AG04450 (cell line): ENCODE measurements at regions not wholly inside any gene's neighbourhood (a gene's known extent, or its start where the extent isn't known, plus 50 kb on each side); places are given as distances from the start of the nearest gene placed in this dataset.
"Not testable (repeated sequence)": the region's sequence is repeated elsewhere in the genome, so short reads cannot be mapped to it uniquely, and the experiment has no call there.

Experiments
- CTCF ChIA-PET: fragments of 300-600, 350-600 bp; formaldehyde crosslinking; extraction: SDS; loops from one replicate; lab custom pipeline; 2022; ENCODE audit warnings: antibody characterized with exemption, inconsistent platforms; lab: Charles Lee
- POLR2A ChIA-PET: fragments of 350-600 bp; formaldehyde crosslinking; extraction: SDS; loops from one replicate; lab custom pipeline; 2021; ENCODE audit warnings: antibody characterized with exemption, inconsistent platforms; lab: Yijun Ruan, JAX
- DNase-seq: peaks from one replicate; pipeline ENCODE4 v3.0.0-alpha.2; 2011; ENCODE audit warnings: low read depth, low spot score
- H3K27ac ChIP-seq: one replicate; pipeline ENCODE4 v1.5.1; 2012; ENCODE audit warnings: low read depth, low read length, control low read depth
- H3K27me3 ChIP-seq: one replicate; pipeline ENCODE4 v1.6.0; 2012; ENCODE audit warnings: low read length; ENCODE audit not compliant: control insufficient read depth, insufficient read depth
- H3K4me3 ChIP-seq: 2 replicates; pipeline ENCODE4 v1.5.1; 2011; ENCODE audit warnings: mild to moderate bottlenecking, low read depth, low read length, control low read depth
- H3K9me3 ChIP-seq: 2 replicates; pipeline ENCODE4 v1.5.1; 2012; ENCODE audit warnings: low read length; ENCODE audit not compliant: control insufficient read depth, insufficient read depth
- TF ChIP-seq, protein P1 (sequence below): IDR thresholded peaks from 2 replicates; pipeline ENCODE4 v1.5.1; 2011; ENCODE audit warnings: low read depth, low read length, control low read depth, inconsistent platforms

- no peak overlapping the region for H3K27ac ChIP-seq
- no peak overlapping the region for H3K4me3 ChIP-seq
- ChIA-PET POLR2A (no interaction called here), CTCF (no interaction called here)
- H3K27me3 ChIP-seq = no peaks in the 10 kb centered on the region
- TF ChIP-seq, protein P1, sequence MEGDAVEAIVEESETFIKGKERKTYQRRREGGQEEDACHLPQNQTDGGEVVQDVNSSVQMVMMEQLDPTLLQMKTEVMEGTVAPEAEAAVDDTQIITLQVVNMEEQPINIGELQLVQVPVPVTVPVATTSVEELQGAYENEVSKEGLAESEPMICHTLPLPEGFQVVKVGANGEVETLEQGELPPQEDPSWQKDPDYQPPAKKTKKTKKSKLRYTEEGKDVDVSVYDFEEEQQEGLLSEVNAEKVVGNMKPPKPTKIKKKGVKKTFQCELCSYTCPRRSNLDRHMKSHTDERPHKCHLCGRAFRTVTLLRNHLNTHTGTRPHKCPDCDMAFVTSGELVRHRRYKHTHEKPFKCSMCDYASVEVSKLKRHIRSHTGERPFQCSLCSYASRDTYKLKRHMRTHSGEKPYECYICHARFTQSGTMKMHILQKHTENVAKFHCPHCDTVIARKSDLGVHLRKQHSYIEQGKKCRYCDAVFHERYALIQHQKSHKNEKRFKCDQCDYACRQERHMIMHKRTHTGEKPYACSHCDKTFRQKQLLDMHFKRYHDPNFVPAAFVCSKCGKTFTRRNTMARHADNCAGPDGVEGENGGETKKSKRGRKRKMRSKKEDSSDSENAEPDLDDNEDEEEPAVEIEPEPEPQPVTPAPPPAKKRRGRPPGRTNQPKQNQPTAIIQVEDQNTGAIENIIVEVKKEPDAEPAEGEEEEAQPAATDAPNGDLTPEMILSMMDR = no peak
- no peaks in the 10 kb centered on the region for H3K9me3 ChIP-seq
- DNase-seq = no peak
Measured at GRCh38 chr5:128714551-128714950, 176.5 kb upstream of the FBN2 start.

DNA sequence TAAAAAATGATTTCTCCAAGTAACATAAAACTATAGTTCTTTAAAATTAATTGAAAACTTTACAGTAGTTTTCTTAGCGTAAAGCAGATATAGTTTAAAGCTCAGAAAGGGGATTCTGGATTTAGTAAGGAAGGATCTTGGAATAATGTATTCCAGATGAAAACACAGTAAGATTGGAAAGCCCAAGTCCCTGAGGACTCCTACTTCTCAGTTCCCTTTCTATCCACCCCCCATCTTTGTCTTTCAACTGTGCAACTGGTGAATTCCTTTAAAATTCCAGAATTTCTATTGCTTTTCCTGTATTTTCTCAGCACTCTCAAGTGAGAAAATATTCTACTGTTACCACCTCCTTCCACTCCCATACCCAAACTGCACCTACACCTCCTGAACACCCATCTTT lies 184.5 kb upstream of the FBN2 start:
- Histone ChIP-seq H3K27me3 (no peaks in the 10 kb centered on the region), H3K9me3 (no peaks in the 10 kb centered on the region), H3K4me3 (no peak overlapping the region), H3K27ac (no peak overlapping the region)
- ChIA-PET CTCF (no interaction called here), POLR2A (no interaction called here)
- TF ChIP-seq, protein P1 = no peak
- no peak for DNase-seq

DNA sequence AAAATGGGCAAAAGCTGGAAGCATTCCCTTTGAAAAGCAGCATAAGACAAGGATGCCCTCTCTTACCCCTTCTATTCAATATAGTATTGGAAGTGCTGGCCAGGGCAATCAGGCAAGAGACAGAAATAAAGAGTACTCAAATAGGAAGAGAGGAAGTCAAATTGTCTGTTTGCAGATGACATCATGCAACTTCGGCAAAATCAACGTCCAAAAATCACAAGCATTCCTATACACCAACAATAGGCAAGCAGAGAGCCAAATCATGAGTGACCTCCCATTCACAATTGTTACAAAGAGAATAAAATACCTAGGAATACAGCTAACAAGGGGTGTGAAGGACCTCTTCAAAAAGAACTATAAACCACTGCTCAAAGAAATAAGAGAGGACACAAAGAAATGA lies 192.0 kb upstream of the FBN2 start:
- H3K27me3 ChIP-seq, DNase-seq, H3K9me3 ChIP-seq, H3K4me3 ChIP-seq, H3K27ac ChIP-seq, POLR2A ChIA-PET, CTCF ChIA-PET: not testable (repeated sequence)

DNA sequence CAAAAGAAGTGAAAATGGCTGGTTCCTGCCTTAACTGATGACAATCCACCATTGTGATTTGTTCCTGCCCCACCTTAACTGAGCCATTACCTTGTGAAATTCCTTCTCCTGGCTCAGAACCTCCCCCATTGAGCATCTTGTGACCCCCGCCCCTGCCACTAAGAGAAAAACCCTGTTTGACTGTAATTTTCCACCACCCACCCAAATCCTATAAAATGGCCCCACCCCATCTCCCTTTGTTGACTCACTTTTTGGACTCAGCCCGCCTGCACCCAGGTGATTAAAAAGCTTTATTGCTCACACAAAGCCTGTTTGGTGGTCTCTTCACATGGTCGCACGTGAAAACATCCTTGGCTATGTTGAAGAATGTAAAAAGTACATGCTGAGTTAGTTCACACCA lies 197.6 kb upstream of the FBN2 start:
- POLR2A ChIA-PET, CTCF ChIA-PET, H3K27me3 ChIP-seq: not testable (repeated sequence)

DNA sequence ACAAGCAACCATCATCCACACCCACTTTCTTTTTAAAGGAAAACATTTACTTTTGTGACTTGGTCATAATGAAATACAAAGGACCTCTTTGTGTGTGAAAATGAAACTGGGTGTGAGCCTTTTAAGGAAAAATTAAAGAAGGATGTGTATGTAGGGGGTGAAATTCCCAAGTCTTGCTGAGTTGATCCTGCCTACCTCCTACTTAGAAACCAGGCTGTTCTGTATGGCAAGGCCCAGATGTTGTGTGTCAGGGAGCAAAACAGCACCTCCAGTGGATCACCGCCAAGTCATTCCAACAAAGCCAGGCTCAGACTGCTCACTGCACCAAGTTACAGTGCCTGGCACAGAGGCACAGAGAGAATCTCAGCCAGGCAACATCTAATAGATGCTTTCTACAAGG lies 198.5 kb upstream of the FBN2 start:
- DNase-seq = no peak

More for the DNA sequence above, 197.6 kb upstream of the FBN2 start:
- not testable (repeated sequence) for H3K27ac ChIP-seq, H3K4me3 ChIP-seq, H3K9me3 ChIP-seq, DNase-seq

GRCh38 chr5:128749136-128749898 lies 211.3 kb upstream of the FBN2 start:
- ChIA-PET CTCF (no interaction called here), POLR2A (no interaction called here)
- H3K4me3 ChIP-seq = no peak overlapping the region
- no peaks in the 10 kb centered on the region for H3K27me3 ChIP-seq
- H3K27ac ChIP-seq = no peak overlapping the region
- TF ChIP-seq, protein P1 = no peak
- H3K9me3 ChIP-seq = no peaks in the 10 kb centered on the region; the same call in 1 of the 2 replicates
- DNase-seq = no peak

More for the DNA sequence above, 198.5 kb upstream of the FBN2 start:
- Histone ChIP-seq H3K27me3 (no peaks in the 10 kb centered on the region), H3K27ac (no peak overlapping the region), H3K4me3 (no peak overlapping the region), H3K9me3 (no peaks in the 10 kb centered on the region)
- TF ChIP-seq, protein P1 = no peak
- ChIA-PET POLR2A (no interaction called here), CTCF (interaction anchor here (0.6 kb wide), 1 partner anchor 778 kb away, joined by 3 read pairs; no protein-coding TSS in a partner anchor)
